ENCODE measurements at regions not wholly inside any gene's neighbourhood (a gene's known extent, or its start where the extent isn't known, plus 50 kb on each side); places are given as distances from the start of the nearest gene placed in this dataset.
A peak's percentile ranks its signal among the peaks of the same experiment; 100 is the strongest.

- no peak for TF ChIP-seq ZNF335 (tag by site-specific recombination; conservative IDR thresholded peaks at IDR 0.05)
- TF ChIP-seq ZXDB (tag by site-specific recombination; IDR thresholded peaks at IDR 0.05) = no peak
- TF ChIP-seq ZSCAN23 (tag by site-specific recombination; IDR thresholded peaks at IDR 0.05) = no peak
- TF ChIP-seq ZBTB49 (tag by site-specific recombination; IDR thresholded peaks at IDR 0.05; ENCODE audit: low read depth) = no peak
- no peak for TF ChIP-seq ZSCAN30 (tag by site-specific recombination; IDR thresholded peaks at IDR 0.05)
- TF ChIP-seq ZNF660 (tag by site-specific recombination; IDR thresholded peaks at IDR 0.05) = no peak
- TF ChIP-seq ZNF140 (tag by site-specific recombination; IDR thresholded peaks at IDR 0.05) = no peak
- no peak for TF ChIP-seq MEIS1 (CRISPR knock-in tag; IDR thresholded peaks at IDR 0.05; ENCODE audit: borderline replicate concordance)
Measured at GRCh38 chr1:208818770-208819445, 574.7 kb upstream of the PLXNA2 start (continued).

- Histone ChIP-seq H3K4me1 (ENCODE audit: control insufficient read depth, insufficient read depth, low read length) (no peaks in the 10 kb centered on the region), H3K27ac (ENCODE audit: extremely low read depth, low read depth, low read length) (no peak overlapping the region), H3K36me3 (ENCODE audit: control insufficient read depth in 2 of 2, insufficient read depth in 1 of 2, low read length in 2 of 2) (no peaks in the 10 kb centered on the region), H3K4me3 (ENCODE audit: low read depth, low read length) (no peak overlapping the region), H3K9me3 (ENCODE audit: control insufficient read depth, insufficient read depth, low read depth, low read length) (no peaks in the 10 kb centered on the region)
- TF ChIP-seq ZSCAN23 (tag by site-specific recombination; IDR thresholded peaks at IDR 0.05) = no peak
- TF ChIP-seq ZFP37 (tag by site-specific recombination; IDR thresholded peaks at IDR 0.05) = no peak
- no peak for TF ChIP-seq ZNF202 (tag by site-specific recombination; IDR thresholded peaks at IDR 0.05; ENCODE audit: borderline replicate concordance)
- TF ChIP-seq ZBTB49 (tag by site-specific recombination; IDR thresholded peaks at IDR 0.05; ENCODE audit: low read depth) = no peak
- no peak for TF ChIP-seq ZNF391 (tag by site-specific recombination; IDR thresholded peaks at IDR 0.05; ENCODE audit: borderline replicate concordance, low read depth)
- TF ChIP-seq ZNF48 (tag by site-specific recombination; IDR thresholded peaks at IDR 0.05) = no peak
- no peak for TF ChIP-seq MYNN (tag by site-specific recombination; IDR thresholded peaks at IDR 0.05; ENCODE audit: borderline replicate concordance)
- no peak for TF ChIP-seq ZNF837 (tag by site-specific recombination; IDR thresholded peaks at IDR 0.05)
- TF ChIP-seq FEZF1 (tag by site-specific recombination; IDR thresholded peaks at IDR 0.05) = no peak
- CTCF ChIA-PET = interaction anchor here (0.6 kb wide), 1 partner anchor 199 kb away, joined by 3 read pairs; no protein-coding TSS in a partner anchor
- POLR2A ChIA-PET = no interaction called here
Measured at GRCh38 chr1:208820580-208821212, 576.5 kb upstream of the PLXNA2 start.

- CTCF ChIA-PET = no interaction called here
Measured at GRCh38 chr1:208821939-208822338, 577.8 kb upstream of the PLXNA2 start.

More at GRCh38 chr1:208821939-208822338, 577.8 kb upstream of the PLXNA2 start:
- Histone ChIP-seq H3K4me1 (ENCODE audit: control insufficient read depth, insufficient read depth, low read length) (no peaks in the 10 kb centered on the region), H3K4me3 (ENCODE audit: low read depth, low read length) (no peak overlapping the region), H3K27ac (ENCODE audit: extremely low read depth, low read depth, low read length) (no peak overlapping the region), H3K36me3 (ENCODE audit: control insufficient read depth in 2 of 2, insufficient read depth in 1 of 2, low read length in 2 of 2) (no peaks in the 10 kb centered on the region), H3K9me3 (ENCODE audit: control insufficient read depth, insufficient read depth, low read depth, low read length) (no peaks in the 10 kb centered on the region)
- TF ChIP-seq, protein P1, sequence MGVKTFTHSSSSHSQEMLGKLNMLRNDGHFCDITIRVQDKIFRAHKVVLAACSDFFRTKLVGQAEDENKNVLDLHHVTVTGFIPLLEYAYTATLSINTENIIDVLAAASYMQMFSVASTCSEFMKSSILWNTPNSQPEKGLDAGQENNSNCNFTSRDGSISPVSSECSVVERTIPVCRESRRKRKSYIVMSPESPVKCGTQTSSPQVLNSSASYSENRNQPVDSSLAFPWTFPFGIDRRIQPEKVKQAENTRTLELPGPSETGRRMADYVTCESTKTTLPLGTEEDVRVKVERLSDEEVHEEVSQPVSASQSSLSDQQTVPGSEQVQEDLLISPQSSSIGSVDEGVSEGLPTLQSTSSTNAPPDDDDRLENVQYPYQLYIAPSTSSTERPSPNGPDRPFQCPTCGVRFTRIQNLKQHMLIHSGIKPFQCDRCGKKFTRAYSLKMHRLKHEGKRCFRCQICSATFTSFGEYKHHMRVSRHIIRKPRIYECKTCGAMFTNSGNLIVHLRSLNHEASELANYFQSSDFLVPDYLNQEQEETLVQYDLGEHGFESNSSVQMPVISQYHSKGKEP (tag by site-specific recombination; IDR thresholded peaks at IDR 0.05) = peak; percentile 91
- no peak for TF ChIP-seq TCF7L2 (IDR thresholded peaks at IDR 0.05; ENCODE audit: borderline replicate concordance, low read depth, low read length)
- peak; percentile 67; the same call in 1 of the 2 replicates for TF ChIP-seq BCL6B (tag by site-specific recombination; IDR thresholded peaks at IDR 0.05)
- TF ChIP-seq ZNF561 (tag by site-specific recombination; IDR thresholded peaks at IDR 0.05; ENCODE audit: borderline replicate concordance) = 0 out of 2 replicates have a peak, but pooled peaks have one; percentile 51
- no peak for TF ChIP-seq KLF7 (tag by site-specific recombination; IDR thresholded peaks at IDR 0.05; ENCODE audit: borderline replicate concordance)
- no peak for TF ChIP-seq KLF8 (tag by site-specific recombination; IDR thresholded peaks at IDR 0.05)
- POLR2A ChIA-PET = no interaction called here
